Astrocyte (in vitro differentiated cells and primary cell): ENCODE measurements at regions not wholly inside any gene's neighbourhood (a gene's known extent, or its start where the extent isn't known, plus 50 kb on each side); places are given as distances from the start of the nearest gene placed in this dataset.

Source experiments
- DNase-seq: peaks from one replicate; pipeline ENCODE4 v3.0.0-alpha.2; 2010; ENCODE audit warnings: low read depth
- FAIRE-seq: peaks from 2 replicates; lab custom pipeline; 2011; peaks lifted over from hg19 to GRCh38; lab: Jason Lieb, UNC
- H2AFZ ChIP-seq: 2 replicates; pipeline ENCODE4 v1.6.0; 2012; ENCODE audit warnings: low read depth, low read length, inconsistent platforms
- H3K27ac ChIP-seq: 2 replicates; pipeline ENCODE4 v1.5.1; 2011; ENCODE audit warnings: low read depth, low read length, inconsistent platforms
- H3K27me3 ChIP-seq: 2 replicates; pipeline ENCODE4 v1.6.0; 2011; ENCODE audit warnings: low read length, inconsistent platforms; ENCODE audit not compliant: insufficient read depth
- H3K36me3 ChIP-seq: 2 replicates; pipeline ENCODE4 v1.5.1; 2011; ENCODE audit warnings: low read length, inconsistent platforms; ENCODE audit not compliant: insufficient read depth
- H3K4me1 ChIP-seq: 2 replicates; pipeline ENCODE4 v1.5.1; 2011; ENCODE audit warnings: low read length, inconsistent platforms; ENCODE audit not compliant: insufficient read depth
- H3K4me2 ChIP-seq: 2 replicates; pipeline ENCODE4 v1.6.0; 2012; ENCODE audit warnings: low read length, inconsistent platforms
- H3K4me3 ChIP-seq: 2 replicates; pipeline ENCODE4 v1.5.1; 2011; ENCODE audit warnings: low read depth, mild to moderate bottlenecking, low read length, inconsistent platforms; ENCODE audit not compliant: insufficient read depth
- H3K79me2 ChIP-seq: 2 replicates; pipeline ENCODE4 v1.6.0; 2012; ENCODE audit warnings: mild to moderate bottlenecking, low read length, inconsistent platforms; ENCODE audit not compliant: insufficient read depth
- H3K9ac ChIP-seq: 2 replicates; pipeline ENCODE4 v1.6.0; 2012; ENCODE audit warnings: mild to moderate bottlenecking, low read length, inconsistent platforms
- H3K9me3 ChIP-seq: 2 replicates; pipeline ENCODE4 v1.5.1; 2012; ENCODE audit warnings: low read depth, mild to moderate bottlenecking, low read length, inconsistent platforms; ENCODE audit not compliant: insufficient read depth
- H4K20me1 ChIP-seq: 2 replicates; pipeline ENCODE4 v1.6.0; 2012; ENCODE audit warnings: low read length, inconsistent platforms; ENCODE audit not compliant: insufficient read depth
- H3K27ac Mint-ChIP-seq: one replicate; pipeline ENCODE4 v1.8.0; 2021; ENCODE audit warnings: mild to moderate bottlenecking, mixed read lengths; ENCODE audit not compliant: unreplicated experiment
- H3K27me3 Mint-ChIP-seq: one replicate; pipeline ENCODE4 v1.8.0; 2021; ENCODE audit warnings: low read depth, mixed read lengths; ENCODE audit not compliant: unreplicated experiment
- H3K36me3 Mint-ChIP-seq: one replicate; pipeline ENCODE4 v1.8.0; 2021; ENCODE audit warnings: low read depth, mixed read lengths; ENCODE audit not compliant: unreplicated experiment
- H3K4me1 Mint-ChIP-seq: one replicate; pipeline ENCODE4 v1.8.0; 2021; ENCODE audit warnings: low read depth, mixed read lengths; ENCODE audit not compliant: unreplicated experiment
- H3K4me3 Mint-ChIP-seq: one replicate; pipeline ENCODE4 v1.8.0; 2021; ENCODE audit warnings: mild to moderate bottlenecking, moderate library complexity, mixed read lengths; ENCODE audit not compliant: unreplicated experiment
- H3K9me3 Mint-ChIP-seq: one replicate; pipeline ENCODE4 v1.8.0; 2021; ENCODE audit warnings: mild to moderate bottlenecking, mixed read lengths; ENCODE audit not compliant: unreplicated experiment
- CTCF ChIP-seq: IDR thresholded peaks from 2 replicates; pipeline ENCODE4 v1.5.1; 2011; ENCODE audit warnings: low read depth, mild to moderate bottlenecking, inconsistent platforms, low read length, moderate library complexity; ENCODE audit not compliant: insufficient read depth
- EZH2 ChIP-seq: IDR thresholded peaks from 2 replicates; pipeline ENCODE4 v1.6.1; 2012; ENCODE audit warnings: mild to moderate bottlenecking, low read length, inconsistent platforms; ENCODE audit not compliant: insufficient read depth

GRCh38 chr2:7984693-7985353, 697.0 kb upstream of the ID2 start:
- Histone ChIP-seq H4K20me1 (no peaks in the 10 kb centered on the region), H3K27ac (no peak overlapping the region), H2AFZ (no peak overlapping the region), H3K4me3 (no peak overlapping the region), H3K9me3 (no peaks in the 10 kb centered on the region), H3K36me3 (no peaks in the 10 kb centered on the region), H3K27me3 (no peaks in the 10 kb centered on the region), H3K9ac (no peak overlapping the region), H3K79me2 (no peaks in the 10 kb centered on the region), H3K4me2 (no peak overlapping the region), H3K4me1 (no peaks in the 10 kb centered on the region)
- H3K4me3 Mint-ChIP-seq = no peak overlapping the region
- FAIRE-seq = no peak
- TF ChIP-seq EZH2 (no peak), CTCF (no peak)
- no peaks in the 10 kb centered on the region for H3K4me1 Mint-ChIP-seq
- H3K36me3 Mint-ChIP-seq = no peaks in the 10 kb centered on the region
- H3K27ac Mint-ChIP-seq = no peak overlapping the region
- H3K27me3 Mint-ChIP-seq = peaks cover 2% of the 10 kb centered on the region
- DNase-seq = no peak
- peaks cover 6% of the 10 kb centered on the region for H3K9me3 Mint-ChIP-seq

GRCh38 chr2:7986431-7986830, 695.4 kb upstream of the ID2 start:
- no peak for FAIRE-seq
- Mint-ChIP-seq H3K4me3 (no peak overlapping the region), H3K4me1 (no peaks in the 10 kb centered on the region), H3K27me3 (peaks cover 2% of the 10 kb centered on the region), H3K36me3 (no peaks in the 10 kb centered on the region), H3K9me3 (peaks cover 6% of the 10 kb centered on the region), H3K27ac (no peak overlapping the region)
- Histone ChIP-seq H3K4me1 (no peaks in the 10 kb centered on the region), H2AFZ (no peak overlapping the region), H3K27ac (no peak overlapping the region), H3K9me3 (no peaks in the 10 kb centered on the region), H4K20me1 (no peaks in the 10 kb centered on the region), H3K4me3 (no peak overlapping the region), H3K79me2 (no peaks in the 10 kb centered on the region), H3K9ac (no peak overlapping the region), H3K27me3 (no peaks in the 10 kb centered on the region), H3K4me2 (no peak overlapping the region), H3K36me3 (no peaks in the 10 kb centered on the region)
- TF ChIP-seq CTCF (no peak), EZH2 (no peak)
- no peak for DNase-seq

GRCh38 chr2:7987992-7988391, 693.9 kb upstream of the ID2 start:
- H3K9me3 Mint-ChIP-seq = no peaks in the 10 kb centered on the region
- no peak overlapping the region for H3K4me3 ChIP-seq
- no peak overlapping the region for H3K27ac Mint-ChIP-seq
- H3K79me2 ChIP-seq = no peaks in the 10 kb centered on the region
- no peaks in the 10 kb centered on the region for H3K27me3 ChIP-seq
- DNase-seq (no peak), FAIRE-seq (no peak)
- H4K20me1 ChIP-seq = no peaks in the 10 kb centered on the region
- TF ChIP-seq EZH2 (no peak), CTCF (no peak)
- H3K4me3 Mint-ChIP-seq = no peak overlapping the region
- H3K36me3 ChIP-seq = no peaks in the 10 kb centered on the region
- no peaks in the 10 kb centered on the region for H3K4me1 Mint-ChIP-seq
- peaks cover 5% of the 10 kb centered on the region for H3K27me3 Mint-ChIP-seq
- H3K36me3 Mint-ChIP-seq = no peaks in the 10 kb centered on the region
- H3K4me1 ChIP-seq = no peaks in the 10 kb centered on the region
- no peak overlapping the region for H3K9ac ChIP-seq
- no peak overlapping the region for H2AFZ ChIP-seq
- H3K4me2 ChIP-seq = no peak overlapping the region
- H3K9me3 ChIP-seq = no peaks in the 10 kb centered on the region
- H3K27ac ChIP-seq = no peak overlapping the region
